Astrocyte (in vitro differentiated cells and primary cell): ENCODE measurements at regions not wholly inside any gene's neighbourhood (a gene's known extent, or its start where the extent isn't known, plus 50 kb on each side); places are given as distances from the start of the nearest gene placed in this dataset.

ENCODE experiments used
- DNase-seq: peaks from one replicate; pipeline ENCODE4 v3.0.0-alpha.2; 2010; ENCODE audit warnings: low read depth
- FAIRE-seq: peaks from 2 replicates; lab custom pipeline; 2011; peaks lifted over from hg19 to GRCh38; lab: Jason Lieb, UNC
- H2AFZ ChIP-seq: 2 replicates; pipeline ENCODE4 v1.6.0; 2012; ENCODE audit warnings: low read depth, low read length, inconsistent platforms
- H3K27ac ChIP-seq: 2 replicates; pipeline ENCODE4 v1.5.1; 2011; ENCODE audit warnings: low read depth, low read length, inconsistent platforms
- H3K27me3 ChIP-seq: 2 replicates; pipeline ENCODE4 v1.6.0; 2011; ENCODE audit warnings: low read length, inconsistent platforms; ENCODE audit not compliant: insufficient read depth
- H3K36me3 ChIP-seq: 2 replicates; pipeline ENCODE4 v1.5.1; 2011; ENCODE audit warnings: low read length, inconsistent platforms; ENCODE audit not compliant: insufficient read depth
- H3K4me1 ChIP-seq: 2 replicates; pipeline ENCODE4 v1.5.1; 2011; ENCODE audit warnings: low read length, inconsistent platforms; ENCODE audit not compliant: insufficient read depth
- H3K4me2 ChIP-seq: 2 replicates; pipeline ENCODE4 v1.6.0; 2012; ENCODE audit warnings: low read length, inconsistent platforms
- H3K4me3 ChIP-seq: 2 replicates; pipeline ENCODE4 v1.5.1; 2011; ENCODE audit warnings: low read depth, mild to moderate bottlenecking, low read length, inconsistent platforms; ENCODE audit not compliant: insufficient read depth
- H3K79me2 ChIP-seq: 2 replicates; pipeline ENCODE4 v1.6.0; 2012; ENCODE audit warnings: mild to moderate bottlenecking, low read length, inconsistent platforms; ENCODE audit not compliant: insufficient read depth
- H3K9ac ChIP-seq: 2 replicates; pipeline ENCODE4 v1.6.0; 2012; ENCODE audit warnings: mild to moderate bottlenecking, low read length, inconsistent platforms
- H3K9me3 ChIP-seq: 2 replicates; pipeline ENCODE4 v1.5.1; 2012; ENCODE audit warnings: low read depth, mild to moderate bottlenecking, low read length, inconsistent platforms; ENCODE audit not compliant: insufficient read depth
- H4K20me1 ChIP-seq: 2 replicates; pipeline ENCODE4 v1.6.0; 2012; ENCODE audit warnings: low read length, inconsistent platforms; ENCODE audit not compliant: insufficient read depth
- H3K27ac Mint-ChIP-seq: one replicate; pipeline ENCODE4 v1.8.0; 2021; ENCODE audit warnings: mild to moderate bottlenecking, mixed read lengths; ENCODE audit not compliant: unreplicated experiment
- H3K27me3 Mint-ChIP-seq: one replicate; pipeline ENCODE4 v1.8.0; 2021; ENCODE audit warnings: low read depth, mixed read lengths; ENCODE audit not compliant: unreplicated experiment
- H3K36me3 Mint-ChIP-seq: one replicate; pipeline ENCODE4 v1.8.0; 2021; ENCODE audit warnings: low read depth, mixed read lengths; ENCODE audit not compliant: unreplicated experiment
- H3K4me1 Mint-ChIP-seq: one replicate; pipeline ENCODE4 v1.8.0; 2021; ENCODE audit warnings: low read depth, mixed read lengths; ENCODE audit not compliant: unreplicated experiment
- H3K4me3 Mint-ChIP-seq: one replicate; pipeline ENCODE4 v1.8.0; 2021; ENCODE audit warnings: mild to moderate bottlenecking, moderate library complexity, mixed read lengths; ENCODE audit not compliant: unreplicated experiment
- H3K9me3 Mint-ChIP-seq: one replicate; pipeline ENCODE4 v1.8.0; 2021; ENCODE audit warnings: mild to moderate bottlenecking, mixed read lengths; ENCODE audit not compliant: unreplicated experiment
- EZH2 ChIP-seq: IDR thresholded peaks from 2 replicates; pipeline ENCODE4 v1.6.1; 2012; ENCODE audit warnings: mild to moderate bottlenecking, low read length, inconsistent platforms; ENCODE audit not compliant: insufficient read depth
- TF ChIP-seq, protein P1 (sequence below): IDR thresholded peaks from 2 replicates; pipeline ENCODE4 v1.5.1; 2011; ENCODE audit warnings: low read depth, mild to moderate bottlenecking, inconsistent platforms, low read length, moderate library complexity; ENCODE audit not compliant: insufficient read depth

GRCh38 chr20:48181261-48181935, 396.1 kb upstream of the SULF2 start:
- Histone ChIP-seq H3K4me2 (peak overlapping the region; percentile 26), H3K4me1 (peaks cover 27% of the 10 kb centered on the region), H3K4me3 (no peak overlapping the region), H3K36me3 (no peaks in the 10 kb centered on the region), H2AFZ (no peak overlapping the region), H3K79me2 (no peaks in the 10 kb centered on the region), H3K27me3 (no peaks in the 10 kb centered on the region), H3K27ac (peak overlapping the region; percentile 60), H3K9ac (no peak overlapping the region), H4K20me1 (no peaks in the 10 kb centered on the region), H3K9me3 (no peaks in the 10 kb centered on the region)
- no peak for FAIRE-seq
- Mint-ChIP-seq H3K36me3 (no peaks in the 10 kb centered on the region), H3K4me1 (peaks cover 19% of the 10 kb centered on the region), H3K27ac (no peak overlapping the region), H3K27me3 (peaks cover 3% of the 10 kb centered on the region), H3K4me3 (no peak overlapping the region), H3K9me3 (no peaks in the 10 kb centered on the region)
- peak; percentile 23 for DNase-seq
- TF ChIP-seq EZH2, result no peak
- TF ChIP-seq, protein P1, sequence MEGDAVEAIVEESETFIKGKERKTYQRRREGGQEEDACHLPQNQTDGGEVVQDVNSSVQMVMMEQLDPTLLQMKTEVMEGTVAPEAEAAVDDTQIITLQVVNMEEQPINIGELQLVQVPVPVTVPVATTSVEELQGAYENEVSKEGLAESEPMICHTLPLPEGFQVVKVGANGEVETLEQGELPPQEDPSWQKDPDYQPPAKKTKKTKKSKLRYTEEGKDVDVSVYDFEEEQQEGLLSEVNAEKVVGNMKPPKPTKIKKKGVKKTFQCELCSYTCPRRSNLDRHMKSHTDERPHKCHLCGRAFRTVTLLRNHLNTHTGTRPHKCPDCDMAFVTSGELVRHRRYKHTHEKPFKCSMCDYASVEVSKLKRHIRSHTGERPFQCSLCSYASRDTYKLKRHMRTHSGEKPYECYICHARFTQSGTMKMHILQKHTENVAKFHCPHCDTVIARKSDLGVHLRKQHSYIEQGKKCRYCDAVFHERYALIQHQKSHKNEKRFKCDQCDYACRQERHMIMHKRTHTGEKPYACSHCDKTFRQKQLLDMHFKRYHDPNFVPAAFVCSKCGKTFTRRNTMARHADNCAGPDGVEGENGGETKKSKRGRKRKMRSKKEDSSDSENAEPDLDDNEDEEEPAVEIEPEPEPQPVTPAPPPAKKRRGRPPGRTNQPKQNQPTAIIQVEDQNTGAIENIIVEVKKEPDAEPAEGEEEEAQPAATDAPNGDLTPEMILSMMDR, result no peak

DNA sequence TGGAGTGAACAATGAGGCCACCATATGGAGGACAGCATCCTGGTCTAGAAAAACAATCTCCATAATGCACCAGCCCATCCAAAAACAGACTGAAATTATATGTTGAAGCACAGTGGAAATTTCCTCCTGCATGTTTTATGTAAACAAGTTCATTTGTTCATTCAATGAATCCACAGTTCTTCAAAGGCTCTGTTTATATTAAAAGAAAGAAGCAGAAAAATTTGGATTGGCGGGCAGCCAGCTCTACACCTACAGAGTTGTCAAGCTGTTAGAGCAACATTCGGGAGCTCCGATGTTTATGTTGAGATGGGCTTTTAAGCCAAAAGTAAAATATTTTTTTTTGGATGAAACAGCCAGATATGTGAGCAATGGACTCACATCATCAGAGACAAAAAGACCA, 395.3 kb upstream of the SULF2 start:
- H4K20me1 ChIP-seq, result no peaks in the 10 kb centered on the region
- TF ChIP-seq, protein P1, result no peak
- TF ChIP-seq EZH2, result no peak
- peak overlapping the region; percentile 60 for H3K27ac ChIP-seq
- no peak overlapping the region for H3K9ac ChIP-seq
- no peak overlapping the region for H2AFZ ChIP-seq
- no peak overlapping the region for H3K4me3 ChIP-seq
- DNase-seq (peak; percentile 85), FAIRE-seq (no peak)
- no peaks in the 10 kb centered on the region for H3K9me3 ChIP-seq
- Mint-ChIP-seq H3K4me1 (peaks cover 14% of the 10 kb centered on the region), H3K27me3 (peaks cover 7% of the 10 kb centered on the region), H3K9me3 (no peaks in the 10 kb centered on the region), H3K27ac (no peak overlapping the region), H3K4me3 (no peak overlapping the region), H3K36me3 (no peaks in the 10 kb centered on the region)
- H3K27me3 ChIP-seq, result peaks cover 6% of the 10 kb centered on the region
- H3K4me1 ChIP-seq, result peaks cover 20% of the 10 kb centered on the region
- H3K36me3 ChIP-seq, result no peaks in the 10 kb centered on the region
- no peaks in the 10 kb centered on the region for H3K79me2 ChIP-seq
- peak overlapping the region; percentile 26 for H3K4me2 ChIP-seq

DNA sequence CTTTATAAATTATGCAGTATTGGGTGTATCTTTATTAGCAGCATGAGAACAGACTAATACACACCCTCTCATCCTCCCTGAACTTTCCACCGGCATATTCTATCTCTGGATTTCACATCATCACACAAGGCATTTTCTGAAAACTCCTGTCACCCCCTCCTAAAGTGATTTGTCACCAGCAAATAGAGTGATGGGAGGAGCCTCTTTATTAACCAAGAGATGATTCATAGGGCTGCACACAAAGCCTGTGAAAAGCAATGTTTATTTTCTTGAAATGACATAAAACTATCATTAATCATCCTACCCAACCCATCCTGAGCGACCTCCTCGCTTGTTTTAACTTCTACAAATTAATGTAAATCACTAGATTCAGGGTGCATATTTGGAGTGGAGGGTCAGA, 394.7 kb upstream of the SULF2 start:
- H3K4me2 ChIP-seq, result peak overlapping the region; percentile 26
- TF ChIP-seq, protein P1, result no peak
- no peak for TF ChIP-seq EZH2
- Mint-ChIP-seq H3K36me3 (no peaks in the 10 kb centered on the region), H3K9me3 (no peaks in the 10 kb centered on the region), H3K4me3 (no peak overlapping the region), H3K4me1 (peaks cover 14% of the 10 kb centered on the region), H3K27me3 (peaks cover 7% of the 10 kb centered on the region), H3K27ac (no peak overlapping the region)
- no peaks in the 10 kb centered on the region for H3K9me3 ChIP-seq
- no peak overlapping the region for H2AFZ ChIP-seq
- DNase-seq, result peak; percentile 84
- H3K27ac ChIP-seq, result peak overlapping the region; percentile 60
- H3K4me3 ChIP-seq, result no peak overlapping the region
- FAIRE-seq, result no peak
- no peaks in the 10 kb centered on the region for H4K20me1 ChIP-seq
- no peaks in the 10 kb centered on the region for H3K36me3 ChIP-seq
- no peaks in the 10 kb centered on the region for H3K79me2 ChIP-seq
- H3K4me1 ChIP-seq, result peaks cover 20% of the 10 kb centered on the region
- H3K9ac ChIP-seq, result no peak overlapping the region
- H3K27me3 ChIP-seq, result peaks cover 6% of the 10 kb centered on the region
